ENCODE measurements at regions not wholly inside any gene's neighbourhood (a gene's known extent, or its start where the extent isn't known, plus 50 kb on each side); places are given as distances from the start of the nearest gene placed in this dataset.
"Not testable (repeated sequence)": the region's sequence is repeated elsewhere in the genome, so short reads cannot be mapped to it uniquely, and the experiment has no call there.

DNA sequence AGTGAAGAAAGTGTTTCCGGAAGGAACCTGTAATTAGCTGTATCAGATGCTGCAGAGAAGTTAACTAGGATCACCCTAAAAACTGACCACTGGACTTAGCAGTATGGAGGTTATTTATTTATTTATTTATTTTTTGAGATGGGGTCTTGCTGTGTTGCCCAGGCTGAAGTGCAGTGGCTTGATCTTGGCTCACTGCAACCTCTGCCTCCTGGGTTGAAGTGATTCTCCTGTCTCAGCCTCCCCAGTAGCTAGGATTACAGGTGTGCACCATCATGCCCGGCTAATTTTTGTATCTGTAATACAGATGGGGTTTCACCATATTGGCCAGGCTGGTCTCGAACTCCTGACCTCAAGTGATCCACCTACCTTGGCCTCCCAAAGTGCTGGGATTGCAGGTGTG lies 156.6 kb upstream of the TBL1XR1 start:
- TF ChIP-seq CTCF, POLR2A (IDR thresholded peaks at IDR 0.05): not testable (repeated sequence)

Data from heart left ventricle (tissue), 13 donors.